Choroid plexus epithelial cell (primary cell): ENCODE measurements at regions not wholly inside any gene's neighbourhood (a gene's known extent, or its start where the extent isn't known, plus 50 kb on each side); places are given as distances from the start of the nearest gene placed in this dataset.

ENCODE experiments used
- DNase-seq: peaks from one replicate; pipeline ENCODE4 v3.0.0-alpha.2; 2010; ENCODE audit warnings: low read depth
- H3K4me3 ChIP-seq: 2 replicates; pipeline ENCODE4 v1.5.1; 2011; ENCODE audit warnings: low read depth, mild to moderate bottlenecking, control low read depth, low read length, moderate library complexity
- CTCF ChIP-seq: conservative IDR thresholded peaks from 2 replicates; pipeline ENCODE4 v1.5.1; 2011; ENCODE audit warnings: low read depth, mild to moderate bottlenecking, control low read depth, inconsistent platforms, low read length, moderate library complexity

GRCh38 chr3:24588629-24589512 is 94.2 kb upstream of the THRB start:
- H3K4me3 ChIP-seq = no peak overlapping the region
- no peak for TF ChIP-seq CTCF
- DNase-seq = no peak

- H3K4me3 ChIP-seq = no peak overlapping the region
- DNase-seq = no peak
- TF ChIP-seq CTCF = no peak
These were observed 94.8 kb upstream of the THRB start for GRCh38 chr3:24589513-24589851.

GRCh38 chr3:24589931-24590880 is 95.6 kb upstream of the THRB start:
- no peak overlapping the region for H3K4me3 ChIP-seq
- TF ChIP-seq CTCF = no peak
- peak; percentile 39 for DNase-seq

- no peak for DNase-seq
- H3K4me3 ChIP-seq = no peak overlapping the region
- TF ChIP-seq CTCF = no peak
These were observed 96.5 kb upstream of the THRB start for GRCh38 chr3:24591191-24591590.

- H3K4me3 ChIP-seq = no peak overlapping the region
- no peak for TF ChIP-seq CTCF
- DNase-seq = peak; percentile 76
These were observed 97.3 kb upstream of the THRB start for GRCh38 chr3:24591661-24592555.

GRCh38 chr3:24594161-24594560 is 99.5 kb upstream of the THRB start:
- TF ChIP-seq CTCF = no peak

More at GRCh38 chr3:24594161-24594560, 99.5 kb upstream of the THRB start:
- no peak for DNase-seq
- no peak overlapping the region for H3K4me3 ChIP-seq
